SK-N-SH (cell line): ENCODE measurements at regions not wholly inside any gene's neighbourhood (a gene's known extent, or its start where the extent isn't known, plus 50 kb on each side); places are given as distances from the start of the nearest gene placed in this dataset.

ENCODE experiments used
- CTCF ChIA-PET: fragments of 300-600, 350-600 bp; formaldehyde crosslinking; extraction: SDS; loops from one replicate; lab custom pipeline; 2021; lab: Yijun Ruan, JAX
- POLR2A ChIA-PET: fragments of 350-600 bp; sonication (Branson Sonifier 250); formaldehyde crosslinking; extraction: SDS; loops from one replicate; lab custom pipeline; 2020; ENCODE audit warnings: antibody characterized with exemption, inconsistent platforms; lab: Yijun Ruan, JAX
- DNase-seq: peaks from one replicate; pipeline ENCODE4 v3.0.0; 2012
- H2AFZ ChIP-seq: fragments of 200-600 bp; sonication (generic); 2 replicates; pipeline ENCODE4 v1.8.1; 2016; ENCODE audit warnings: antibody characterized with exemption, mild to moderate bottlenecking, low read depth
- H3F3A ChIP-seq: fragments of 200-600 bp; sonication (generic); replicated peaks from 2 replicates; pipeline ENCODE3; 2016; ENCODE audit warnings: antibody characterized with exemption, mild to moderate bottlenecking; ENCODE audit not compliant: insufficient read depth
- H3K27ac ChIP-seq, 2 experiments: fragments of 200-500 bp in 1 of 2; fragments of 200-600 bp in 1 of 2; sonication (Bioruptor generic) in 1 of 2; sonication (generic), shearing (Covaris generic) in 1 of 2; 2 replicates each; pipeline versions ENCODE4 v1.5.1 to v1.6.1; 2014 to 2016; ENCODE audit warnings: low read depth in 2 of 2, inconsistent platforms in 1 of 2, low read length in 1 of 2, mild to moderate bottlenecking in 1 of 2, mixed read lengths in 1 of 2
- H3K27me3 ChIP-seq: fragments of 200-600 bp; sonication (generic), shearing (Covaris generic); 2 replicates; pipeline ENCODE4 v1.6.1; 2016; ENCODE audit warnings: mixed run types; ENCODE audit not compliant: insufficient read depth
- H3K36me3 ChIP-seq, 2 experiments: fragments of 200-500 bp in 1 of 2; fragments of 200-600 bp in 1 of 2; sonication (Bioruptor generic) in 1 of 2; sonication (generic) in 1 of 2; replicated peaks in 1 of 2; 2 replicates each; pipeline versions ENCODE3 to v1.5.1; 2014 to 2016; ENCODE audit warnings: low read length in 1 of 2, mild to moderate bottlenecking in 1 of 2; ENCODE audit not compliant: insufficient read depth in 2 of 2, control insufficient read depth in 1 of 2
- H3K4me1 ChIP-seq, 2 experiments: fragments of 200-500 bp in 1 of 2; fragments of 200-600 bp in 1 of 2; sonication (Bioruptor generic) in 1 of 2; sonication (generic), shearing (Covaris generic) in 1 of 2; 2 replicates each; pipeline versions ENCODE4 v1.5.1 to v1.6.1; 2014 to 2016; ENCODE audit warnings: low read depth in 1 of 2, low read length in 1 of 2, mixed run types in 1 of 2; ENCODE audit not compliant: insufficient read depth in 2 of 2, control insufficient read depth in 1 of 2
- H3K4me2 ChIP-seq: fragments of 200-600 bp; sonication (generic), shearing (Covaris generic); 2 replicates; pipeline ENCODE4 v1.6.1; 2017; ENCODE audit warnings: mixed run types
- H3K4me3 ChIP-seq, 2 experiments: fragments of 200-500 bp in 1 of 2; fragments of 200-600 bp in 1 of 2; sonication (Bioruptor generic) in 1 of 2; sonication (generic), shearing (Covaris generic) in 1 of 2; 2 replicates each; pipeline versions ENCODE4 v1.5.1 to v1.8.1; 2014 to 2016; ENCODE audit warnings: low read depth in 2 of 2, inconsistent platforms in 1 of 2, low read length in 1 of 2, mild to moderate bottlenecking in 1 of 2, mixed read lengths in 1 of 2, moderate library complexity in 1 of 2
- H3K79me2 ChIP-seq: fragments of 200-600 bp; sonication (generic); 2 replicates; pipeline ENCODE4 v1.8.1; 2017; ENCODE audit warnings: mild to moderate bottlenecking; ENCODE audit not compliant: insufficient read depth
- H3K9ac ChIP-seq: fragments of 200-600 bp; sonication (generic); 2 replicates; pipeline ENCODE4 v1.6.1; 2017; ENCODE audit warnings: mixed run types
- H3K9me2 ChIP-seq: fragments of 200-600 bp; sonication (generic); 2 replicates; pipeline ENCODE4 v1.6.1; 2017; ENCODE audit warnings: mixed run types
- H3K9me3 ChIP-seq: fragments of 200-600 bp; sonication (generic); 2 replicates; pipeline ENCODE4 v1.6.1; 2017; ENCODE audit warnings: mixed run types, mild to moderate bottlenecking, moderate library complexity
- H4K20me1 ChIP-seq: fragments of 200-600 bp; sonication (generic); 2 replicates; pipeline ENCODE4 v1.6.1; 2017; ENCODE audit warnings: mild to moderate bottlenecking, mixed run types; ENCODE audit not compliant: insufficient read depth
- EP300 ChIP-seq, 2 experiments: IDR thresholded peaks; 2 replicates each; pipeline versions ENCODE4 v1.4.0 to v1.6.1; 2012; ENCODE audit warnings: borderline replicate concordance in 1 of 2, low read depth in 1 of 2, low read length in 1 of 2
- GABPA ChIP-seq: IDR thresholded peaks from 2 replicates; pipeline ENCODE4 v1.4.0; 2012; ENCODE audit warnings: low read depth, mild to moderate bottlenecking
- JUND ChIP-seq: IDR thresholded peaks from 2 replicates; pipeline ENCODE4 v1.4.0; 2012
- MAX ChIP-seq: IDR thresholded peaks from 2 replicates; pipeline ENCODE4 v1.4.0; 2012; ENCODE audit warnings: low read depth
- MXI1 ChIP-seq: IDR thresholded peaks from 2 replicates; pipeline ENCODE4 v1.6.1; 2012; ENCODE audit warnings: mild to moderate bottlenecking, low read depth, low read length, improper control_type of control experiment
- NRF1 ChIP-seq: IDR thresholded peaks from 2 replicates; pipeline ENCODE4 v1.6.1; 2012; ENCODE audit warnings: low read depth, mild to moderate bottlenecking, low read length
- POLR2AphosphoS5 ChIP-seq: IDR thresholded peaks from 2 replicates; pipeline ENCODE4 v1.6.1; 2012; ENCODE audit warnings: low read depth, low read length
- RAD21 ChIP-seq: IDR thresholded peaks from 2 replicates; pipeline ENCODE4 v1.6.1; 2012; ENCODE audit warnings: mild to moderate bottlenecking, low read length
- TAF1 ChIP-seq: IDR thresholded peaks from 2 replicates; pipeline ENCODE4 v1.6.1; 2012; ENCODE audit warnings: low read depth, mild to moderate bottlenecking, low read length, moderate library complexity, borderline replicate concordance
- TCF12 ChIP-seq: IDR thresholded peaks from 2 replicates; pipeline ENCODE4 v1.4.0; 2012
- USF1 ChIP-seq: IDR thresholded peaks from 2 replicates; pipeline ENCODE4 v1.4.0; 2012; ENCODE audit warnings: low read depth, borderline replicate concordance
- USF2 ChIP-seq: fragments of 150-350 bp; IDR thresholded peaks from 2 replicates; pipeline ENCODE4 v1.6.1; 2017; ENCODE audit warnings: antibody characterized with exemption, low read length, low read depth, borderline replicate concordance
- YY1 ChIP-seq: IDR thresholded peaks from 2 replicates; pipeline ENCODE4 v1.4.0; 2012; ENCODE audit warnings: low read depth, mild to moderate bottlenecking
- ZBTB33 ChIP-seq: IDR thresholded peaks from 2 replicates; pipeline ENCODE4 v1.4.0; 2012; ENCODE audit warnings: low read depth, borderline replicate concordance
- WGBS: methylation state at CpG from one replicate; pipeline ENCODE4 v1.1.6; 2017; ENCODE audit warnings: low lambda C conversion rate; 5-methylcytosine and 5-hydroxymethylcytosine counted together

GRCh38 chr5:2105141-2105540 is 222.4 kb upstream of the IRX4 start:
- no peaks in the 10 kb centered on the region for H3K9me2 ChIP-seq
- no peak overlapping the region for H3K27ac ChIP-seq
- no peak for TF ChIP-seq POLR2AphosphoS5
- no peak for TF ChIP-seq MXI1
- TF ChIP-seq ZBTB33, result no peak
- TF ChIP-seq YY1, result no peak
- TF ChIP-seq MAX, result no peak
- no peak for TF ChIP-seq USF1
- no peak for TF ChIP-seq TAF1
- TF ChIP-seq TCF12, result no peak
- TF ChIP-seq JUND, result no peak
- no peak for TF ChIP-seq NRF1
- no peak for TF ChIP-seq GABPA
- no peak for TF ChIP-seq EP300 (IDR thresholded peaks at IDR 0.05; ENCODE audit: borderline replicate concordance in 1 of 2, low read depth in 1 of 2, low read length in 1 of 2)
- TF ChIP-seq USF2, result no peak
- no peak overlapping the region for H3K4me3 ChIP-seq
- H3K79me2 ChIP-seq, result no peaks in the 10 kb centered on the region
- ChIA-PET POLR2A (no interaction called here), CTCF (no interaction called here)
- no peaks in the 10 kb centered on the region for H3K9me3 ChIP-seq
- peaks cover 29% of the 10 kb centered on the region for H3K27me3 ChIP-seq
- no peak overlapping the region for H3K9ac ChIP-seq
- H3K4me2 ChIP-seq, result no peak overlapping the region
- no peaks in the 10 kb centered on the region for H4K20me1 ChIP-seq
- H2AFZ ChIP-seq, result no peak overlapping the region
- H3K4me1 ChIP-seq, result no peaks in the 10 kb centered on the region
- no peaks in the 10 kb centered on the region for H3K36me3 ChIP-seq
- no peak for DNase-seq
- H3F3A ChIP-seq, result no peaks in the 10 kb centered on the region
- 9% methylated on average over 11 of the region's 12 CpGs for WGBS

GRCh38 chr5:2103940-2104339 is 221.2 kb upstream of the IRX4 start:
- no peak overlapping the region for H3K4me3 ChIP-seq
- WGBS, result 6% methylated on average over 5 of the region's 6 CpGs
- H3K9me3 ChIP-seq, result no peaks in the 10 kb centered on the region
- H3K27me3 ChIP-seq, result peaks cover 28% of the 10 kb centered on the region
- no peak overlapping the region for H3K4me2 ChIP-seq
- H4K20me1 ChIP-seq, result no peaks in the 10 kb centered on the region
- DNase-seq, result no peak
- no peak overlapping the region for H3K27ac ChIP-seq
- H3F3A ChIP-seq, result no peaks in the 10 kb centered on the region
- no peaks in the 10 kb centered on the region for H3K9me2 ChIP-seq
- no peak overlapping the region for H3K9ac ChIP-seq
- H3K36me3 ChIP-seq, result no peaks in the 10 kb centered on the region
- POLR2A ChIA-PET, result no interaction called here
- no peaks in the 10 kb centered on the region for H3K4me1 ChIP-seq
- no peak overlapping the region for H2AFZ ChIP-seq
- TF ChIP-seq MAX, result no peak
- no peak for TF ChIP-seq JUND
- TF ChIP-seq RAD21, result no peak
- no peak for TF ChIP-seq USF2
- CTCF ChIA-PET, result no interaction called here
- no peaks in the 10 kb centered on the region for H3K79me2 ChIP-seq
